ENCODE measurements at regions not wholly inside any gene's neighbourhood (a gene's known extent, or its start where the extent isn't known, plus 50 kb on each side); places are given as distances from the start of the nearest gene placed in this dataset.

GRCh38 chr21:18104802-18105201 is 139.8 kb upstream of the CHODL start:
- no peak overlapping the region for H3K4me3 ChIP-seq (ENCODE audit: extremely low read depth in 1 of 4, insufficient read depth in 2 of 4, low read depth in 3 of 4, low read length in 4 of 4)
- no peak overlapping the region for H2BK5ac ChIP-seq (ENCODE audit: low read depth, low read length)
- no peak overlapping the region for H3K9ac ChIP-seq (replicated peaks in 1 of 4; ENCODE audit: extremely low read depth in 1 of 4, low read depth in 3 of 4, low read length in 3 of 4)
- H3K4me1 ChIP-seq (replicated peaks in 1 of 4; ENCODE audit: control insufficient read depth in 3 of 4, insufficient read depth in 4 of 4, low read length in 3 of 4), result no peaks in the 10 kb centered on the region
- no peak for TF ChIP-seq SRF (IDR thresholded peaks at IDR 0.05; ENCODE audit: low read depth, low read length)
- TF ChIP-seq TCF12 (IDR thresholded peaks at IDR 0.05; ENCODE audit: low read depth, low read length), result no peak
- TF ChIP-seq ASH2L (IDR thresholded peaks at IDR 0.05; ENCODE audit: low read length), result no peak
- no peak for TF ChIP-seq JUN (IDR thresholded peaks at IDR 0.05; ENCODE audit: low read depth, low read length)
- no peaks in the 10 kb centered on the region for H3K36me3 ChIP-seq (ENCODE audit: control insufficient read depth in 2 of 4, insufficient read depth in 4 of 4, low read length in 3 of 4)
- H3K27ac ChIP-seq (ENCODE audit: low read depth, low read length), result no peak overlapping the region
- H3K27me3 ChIP-seq (replicated peaks in 1 of 4; ENCODE audit: control insufficient read depth in 3 of 4, extremely low read depth in 1 of 4, insufficient read depth in 3 of 4, low read length in 3 of 4), result no peaks in the 10 kb centered on the region
- no peak for FAIRE-seq
- no peak overlapping the region for H3K56ac ChIP-seq (replicated peaks; ENCODE audit: insufficient read length, low read depth, low read length)
- no peak overlapping the region for H4K8ac ChIP-seq (ENCODE audit: extremely low read depth, insufficient read depth, low read length)
- H3K4me2 ChIP-seq (ENCODE audit: insufficient read depth in 1 of 2, low read depth in 2 of 2, low read length in 2 of 2), result no peak overlapping the region
- no peak overlapping the region for H3K14ac ChIP-seq (ENCODE audit: insufficient read length)
- no peaks in the 10 kb centered on the region for H4K20me1 ChIP-seq (replicated peaks in 1 of 2; ENCODE audit: control insufficient read depth in 1 of 2, insufficient read depth in 2 of 2, low read length in 2 of 2)
- no peak overlapping the region for H2BK15ac ChIP-seq (ENCODE audit: low read length)
- H4K91ac ChIP-seq (replicated peaks; ENCODE audit: insufficient read length, low read length), result no peak overlapping the region
- ChIA-PET POLR2A (ENCODE audit: partially characterized antibody) (no interaction called here), CTCF (ENCODE audit: partially characterized antibody) (interaction anchor here (1.4 kb wide), 1 partner anchor 180 kb away, joined by 3 read pairs; no protein-coding TSS in a partner anchor)
- H3K79me1 ChIP-seq (ENCODE audit: low read depth, low read length), result no peaks in the 10 kb centered on the region; the same call in 1 of the 2 replicates
- no peak overlapping the region for H2BK20ac ChIP-seq (ENCODE audit: low read length)
- H3K9me3 ChIP-seq (ENCODE audit: insufficient read depth in 2 of 2, low read depth in 1 of 2, low read length in 1 of 2), result no peaks in the 10 kb centered on the region; a peak in 1 of 4 replicates
- H2BK12ac ChIP-seq (ENCODE audit: low read depth, low read length), result no peak overlapping the region
- H3K4ac ChIP-seq (replicated peaks; ENCODE audit: insufficient read length, low read depth, low read length), result no peak overlapping the region
- H2BK120ac ChIP-seq (replicated peaks; ENCODE audit: low read depth, low read length), result no peak overlapping the region
- no peak overlapping the region for H2AK5ac ChIP-seq (ENCODE audit: low read depth, low read length)
- H3K23me2 ChIP-seq (ENCODE audit: low read depth, low read length), result no peaks in the 10 kb centered on the region; the same call in 1 of the 2 replicates
- H4K5ac ChIP-seq (ENCODE audit: insufficient read length, low read depth, low read length), result no peak overlapping the region
- no peak overlapping the region for H3K18ac ChIP-seq (ENCODE audit: extremely low read depth, low read length)
- H3K23ac ChIP-seq (ENCODE audit: insufficient read length), result no peak overlapping the region
- no peak overlapping the region for H2AFZ ChIP-seq (ENCODE audit: low read length)
- no peak for DNase-seq (ENCODE audit: low read depth in 1 of 2, low spot score in 2 of 2)
- H3K79me2 ChIP-seq (ENCODE audit: control insufficient read depth in 1 of 2, insufficient read depth in 2 of 2, low read length in 2 of 2), result no peaks in the 10 kb centered on the region
